ENCODE measurements at regions not wholly inside any gene's neighbourhood (a gene's known extent, or its start where the extent isn't known, plus 50 kb on each side); places are given as distances from the start of the nearest gene placed in this dataset.

- H3K9me3 ChIP-seq: no peaks in the 10 kb centered on the region
- no peak overlapping the region for H3K4me3 ChIP-seq
- intact Hi-C loops (cut with DNase I): no loop called here
- no peaks in the 10 kb centered on the region for H3K4me1 ChIP-seq (ENCODE audit: insufficient read depth)
- no peaks in the 10 kb centered on the region for H3K36me3 ChIP-seq
- no peaks in the 10 kb centered on the region for H3K27me3 ChIP-seq
- TF ChIP-seq CTCF (IDR thresholded peaks at IDR 0.05) (no peak), POLR2A (IDR thresholded peaks at IDR 0.05) (no peak), EP300 (IDR thresholded peaks at IDR 0.05) (no peak)
- DNase-seq: peak in 2 of 5 donors; percentile 1 to 3
- no peak overlapping the region for H3K27ac ChIP-seq
- WGBS, 3 donors: 77 to 88% (median 80%) methylated on average over 2 of the region's 2 CpGs
Measured at GRCh38 chr15:31268108-31268501, 58.5 kb upstream of the KLF13 start.

GRCh38 chr15:31268911-31269784 is 57.5 kb upstream of the KLF13 start:
- H3K27ac ChIP-seq: no peak overlapping the region
- no peaks in the 10 kb centered on the region for H3K9me3 ChIP-seq
- intact Hi-C loops (cut with DNase I): no loop called here
- no peaks in the 10 kb centered on the region for H3K4me1 ChIP-seq (ENCODE audit: insufficient read depth)
- TF ChIP-seq POLR2A (IDR thresholded peaks at IDR 0.05) (no peak), CTCF (IDR thresholded peaks at IDR 0.05) (no peak)
- no peaks in the 10 kb centered on the region for H3K27me3 ChIP-seq
- no peaks in the 10 kb centered on the region for H3K36me3 ChIP-seq
- WGBS, 3 donors: 66 to 73% (median 67%) methylated on average over 11 of the region's 11 CpGs
- no peak overlapping the region for H3K4me3 ChIP-seq
- DNase-seq: peak in 2 of 5 donors; percentile 3 to 4

GRCh38 chr15:31269816-31270575 is 56.6 kb upstream of the KLF13 start:
- H3K4me3 ChIP-seq: no peak overlapping the region
- DNase-seq: peak in 2 of 5 donors; percentile 3 to 4
- no peaks in the 10 kb centered on the region for H3K36me3 ChIP-seq
- no peaks in the 10 kb centered on the region for H3K27me3 ChIP-seq
- WGBS, 3 donors: 92 to 94% (median 93%) methylated on average over 5 of the region's 5 CpGs
- intact Hi-C loops (cut with DNase I): no loop called here
- H3K27ac ChIP-seq: no peak overlapping the region
- no peaks in the 10 kb centered on the region for H3K9me3 ChIP-seq
- H3K4me1 ChIP-seq (ENCODE audit: insufficient read depth): no peaks in the 10 kb centered on the region
- TF ChIP-seq POLR2A (IDR thresholded peaks at IDR 0.05) (no peak), CTCF (IDR thresholded peaks at IDR 0.05) (no peak), EP300 (IDR thresholded peaks at IDR 0.05) (no peak)

- Histone ChIP-seq H3K9me3 (no peaks in the 10 kb centered on the region), H3K27ac (no peak overlapping the region), H3K4me1 (ENCODE audit: insufficient read depth) (no peaks in the 10 kb centered on the region), H3K4me3 (no peak overlapping the region), H3K27me3 (no peaks in the 10 kb centered on the region), H3K36me3 (no peaks in the 10 kb centered on the region)
- intact Hi-C loops (cut with DNase I): no loop called here
- no peak for TF ChIP-seq EP300 (IDR thresholded peaks at IDR 0.05)
- no peak for TF ChIP-seq CTCF (IDR thresholded peaks at IDR 0.05)
- peak in 1 of 5 donors; percentile 13 for DNase-seq
- WGBS, 3 donors: 82 to 89% (median 85%) methylated on average over 2 of the region's 2 CpGs
Measured at GRCh38 chr15:31270767-31271166, 55.9 kb upstream of the KLF13 start.

All from ovary (tissue), 7 donors.